Glutamatergic neuron (in vitro differentiated cells): ENCODE measurements at regions not wholly inside any gene's neighbourhood (a gene's known extent, or its start where the extent isn't known, plus 50 kb on each side); places are given as distances from the start of the nearest gene placed in this dataset.
A peak's percentile ranks its signal among the peaks of the same experiment; 100 is the strongest.

Experiments used
- DNase-seq: peaks from one replicate; pipeline ENCODE4 v3.0.0; 2022
- H3K27ac Mint-ChIP-seq: one replicate; pipeline ENCODE4 v1.8.0; 2020; ENCODE audit warnings: mild to moderate bottlenecking, mixed read lengths, inconsistent platforms; ENCODE audit not compliant: unreplicated experiment
- H3K27me3 Mint-ChIP-seq: one replicate; pipeline ENCODE4 v1.8.0; 2020; ENCODE audit warnings: mild to moderate bottlenecking, moderate library complexity, mixed read lengths, inconsistent platforms; ENCODE audit not compliant: unreplicated experiment
- H3K36me3 Mint-ChIP-seq: one replicate; pipeline ENCODE4 v1.8.0; 2020; ENCODE audit warnings: mild to moderate bottlenecking, mixed read lengths, inconsistent platforms; ENCODE audit not compliant: unreplicated experiment
- H3K4me1 Mint-ChIP-seq: one replicate; pipeline ENCODE4 v1.8.0; 2020; ENCODE audit warnings: mild to moderate bottlenecking, low read depth, mixed read lengths, inconsistent platforms; ENCODE audit not compliant: unreplicated experiment
- H3K4me3 Mint-ChIP-seq: one replicate; pipeline ENCODE4 v1.8.0; 2020; ENCODE audit warnings: mild to moderate bottlenecking, mixed read lengths, inconsistent platforms; ENCODE audit not compliant: unreplicated experiment
- H3K9me3 Mint-ChIP-seq: one replicate; pipeline ENCODE4 v1.8.0; 2020; ENCODE audit warnings: mild to moderate bottlenecking, moderate library complexity, mixed read lengths, inconsistent platforms; ENCODE audit not compliant: unreplicated experiment
- TF ChIP-seq, protein P1 (sequence below): fragments of 200-600 bp; sonication (generic); IDR thresholded peaks from one replicate; pipeline ENCODE4 v1.5.0; 2021; ENCODE audit not compliant: partially characterized antibody, unreplicated experiment

DNA sequence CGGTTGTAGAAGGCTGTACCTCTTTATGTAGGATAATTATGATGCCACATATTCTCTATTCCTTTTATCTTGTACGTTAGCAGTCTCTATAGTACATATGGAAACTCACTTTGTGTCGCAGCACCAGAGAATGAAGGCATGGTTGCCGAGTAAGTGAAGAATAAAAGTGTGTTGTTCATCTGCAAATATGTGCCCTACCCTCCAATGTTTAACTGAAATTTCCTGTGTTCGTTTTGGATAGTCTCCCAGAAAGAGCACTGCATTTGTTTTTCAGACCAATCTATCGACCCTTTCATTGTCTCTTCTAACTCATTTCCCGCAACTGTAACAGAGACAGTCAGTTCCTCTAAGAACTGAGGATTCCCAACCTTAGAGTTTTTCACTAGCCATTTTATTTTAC lies 592.8 kb downstream of the TUSC7 start:
- no peaks in the 10 kb centered on the region for H3K27me3 Mint-ChIP-seq
- no peak overlapping the region for H3K4me3 Mint-ChIP-seq
- no peak for DNase-seq
- no peak overlapping the region for H3K27ac Mint-ChIP-seq
- H3K36me3 Mint-ChIP-seq, result no peaks in the 10 kb centered on the region
- TF ChIP-seq, protein P1, sequence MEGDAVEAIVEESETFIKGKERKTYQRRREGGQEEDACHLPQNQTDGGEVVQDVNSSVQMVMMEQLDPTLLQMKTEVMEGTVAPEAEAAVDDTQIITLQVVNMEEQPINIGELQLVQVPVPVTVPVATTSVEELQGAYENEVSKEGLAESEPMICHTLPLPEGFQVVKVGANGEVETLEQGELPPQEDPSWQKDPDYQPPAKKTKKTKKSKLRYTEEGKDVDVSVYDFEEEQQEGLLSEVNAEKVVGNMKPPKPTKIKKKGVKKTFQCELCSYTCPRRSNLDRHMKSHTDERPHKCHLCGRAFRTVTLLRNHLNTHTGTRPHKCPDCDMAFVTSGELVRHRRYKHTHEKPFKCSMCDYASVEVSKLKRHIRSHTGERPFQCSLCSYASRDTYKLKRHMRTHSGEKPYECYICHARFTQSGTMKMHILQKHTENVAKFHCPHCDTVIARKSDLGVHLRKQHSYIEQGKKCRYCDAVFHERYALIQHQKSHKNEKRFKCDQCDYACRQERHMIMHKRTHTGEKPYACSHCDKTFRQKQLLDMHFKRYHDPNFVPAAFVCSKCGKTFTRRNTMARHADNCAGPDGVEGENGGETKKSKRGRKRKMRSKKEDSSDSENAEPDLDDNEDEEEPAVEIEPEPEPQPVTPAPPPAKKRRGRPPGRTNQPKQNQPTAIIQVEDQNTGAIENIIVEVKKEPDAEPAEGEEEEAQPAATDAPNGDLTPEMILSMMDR, result no peak
- no peaks in the 10 kb centered on the region for H3K9me3 Mint-ChIP-seq
- H3K4me1 Mint-ChIP-seq, result peaks cover 8% of the 10 kb centered on the region

DNA sequence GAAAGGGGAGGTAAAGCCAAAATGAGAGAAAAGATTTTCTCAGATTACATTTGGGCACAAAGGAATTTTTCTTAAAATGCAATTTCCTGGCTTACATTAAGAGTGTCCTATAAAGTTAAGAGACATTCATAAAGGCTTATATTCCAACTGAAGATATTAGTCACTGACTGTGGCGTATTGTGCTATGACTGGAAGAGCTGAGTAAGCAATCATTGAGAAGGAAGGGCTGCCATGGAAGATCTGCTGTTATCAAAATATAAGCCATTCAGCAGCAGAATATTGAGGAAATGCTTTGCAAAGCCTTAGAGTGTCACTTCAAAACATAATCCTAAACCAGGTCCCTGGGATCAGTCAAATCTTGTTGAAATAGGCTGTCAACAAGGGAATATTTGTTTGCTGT lies 593.9 kb downstream of the TUSC7 start:
- H3K36me3 Mint-ChIP-seq, result no peaks in the 10 kb centered on the region
- peaks cover 16% of the 10 kb centered on the region for H3K4me1 Mint-ChIP-seq
- TF ChIP-seq, protein P1, result no peak
- DNase-seq, result no peak
- no peaks in the 10 kb centered on the region for H3K9me3 Mint-ChIP-seq
- H3K4me3 Mint-ChIP-seq, result no peak overlapping the region
- no peak overlapping the region for H3K27ac Mint-ChIP-seq
- H3K27me3 Mint-ChIP-seq, result no peaks in the 10 kb centered on the region

DNA sequence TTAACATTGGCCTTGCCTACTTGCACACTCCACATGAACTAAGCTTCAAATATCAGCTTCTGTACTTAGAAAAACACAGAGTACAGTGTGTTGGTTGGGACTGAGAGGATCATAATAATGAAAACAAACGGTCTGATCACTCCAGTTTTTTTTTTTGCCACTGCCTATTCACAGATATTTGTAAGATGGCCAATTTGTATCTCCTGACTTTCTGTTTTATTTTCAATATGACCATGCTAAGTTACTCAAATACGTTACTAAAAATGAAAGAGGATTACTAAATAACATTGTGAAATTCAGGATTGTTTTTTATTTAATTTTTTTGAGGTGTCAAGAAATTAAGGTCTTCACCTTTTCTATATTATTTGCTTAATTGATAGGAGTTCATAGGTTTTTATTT lies 595.1 kb downstream of the TUSC7 start:
- Mint-ChIP-seq H3K27ac (no peak overlapping the region), H3K4me1 (peaks cover 20% of the 10 kb centered on the region), H3K36me3 (no peaks in the 10 kb centered on the region), H3K9me3 (no peaks in the 10 kb centered on the region), H3K4me3 (no peak overlapping the region), H3K27me3 (no peaks in the 10 kb centered on the region)
- DNase-seq, result no peak
- TF ChIP-seq, protein P1, result no peak

DNA sequence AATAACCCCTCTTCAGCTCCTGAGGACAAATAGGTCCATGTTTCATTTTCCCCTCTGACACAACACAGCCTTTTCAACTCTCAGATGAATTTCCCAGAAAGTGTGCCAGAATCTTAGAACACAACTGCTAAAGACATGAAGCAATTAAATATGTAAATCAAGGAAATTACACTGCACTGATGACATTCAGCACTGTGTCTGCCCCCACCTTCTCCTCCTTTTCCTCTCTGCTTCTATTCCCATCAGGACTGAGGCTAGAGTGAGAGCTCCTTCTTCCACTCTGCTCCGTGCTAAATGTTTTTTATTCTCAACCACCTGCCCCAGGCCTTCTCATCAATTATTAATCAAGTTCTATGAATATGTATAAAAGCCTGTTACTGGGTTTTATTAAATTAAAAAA lies 596.1 kb downstream of the TUSC7 start:
- no peak for DNase-seq
- Mint-ChIP-seq H3K27ac (peak overlapping the region; percentile 50), H3K9me3 (no peaks in the 10 kb centered on the region), H3K36me3 (no peaks in the 10 kb centered on the region), H3K4me3 (no peak overlapping the region), H3K27me3 (no peaks in the 10 kb centered on the region), H3K4me1 (peaks cover 20% of the 10 kb centered on the region)
- TF ChIP-seq, protein P1, result no peak

DNA sequence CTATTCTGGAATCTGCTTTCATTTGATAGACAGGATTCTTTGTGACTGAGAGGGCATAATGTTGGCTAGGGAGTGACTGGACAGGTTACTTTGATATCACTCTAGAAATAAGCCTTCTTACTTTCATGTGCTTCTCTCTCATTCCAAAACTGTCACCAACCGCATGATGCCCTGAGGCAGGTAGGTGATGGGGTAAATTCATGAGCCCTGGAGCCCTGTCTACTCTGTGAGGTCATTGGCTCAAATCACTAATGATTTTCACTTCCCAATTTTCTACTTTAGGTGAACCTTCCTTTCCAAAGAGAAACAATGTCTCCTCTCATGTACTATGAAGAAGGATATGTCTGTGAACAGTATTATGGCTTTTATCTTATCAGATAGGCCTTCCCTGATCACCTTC lies 596.7 kb downstream of the TUSC7 start:
- no peaks in the 10 kb centered on the region for H3K27me3 Mint-ChIP-seq
- H3K36me3 Mint-ChIP-seq, result no peaks in the 10 kb centered on the region
- H3K27ac Mint-ChIP-seq, result no peak overlapping the region
- TF ChIP-seq, protein P1, result no peak
- DNase-seq, result no peak
- H3K4me1 Mint-ChIP-seq, result peaks cover 20% of the 10 kb centered on the region
- H3K4me3 Mint-ChIP-seq, result no peak overlapping the region
- H3K9me3 Mint-ChIP-seq, result no peaks in the 10 kb centered on the region
